H9 (cell line): ENCODE measurements at regions not wholly inside any gene's neighbourhood (a gene's known extent, or its start where the extent isn't known, plus 50 kb on each side); places are given as distances from the start of the nearest gene placed in this dataset.

Source experiments
- DNase-seq: peaks from one replicate; pipeline ENCODE4 v3.0.0-alpha.2; 2017
- H2AFZ ChIP-seq: one replicate; pipeline ENCODE4 v1.6.1; 2013; ENCODE audit warnings: mild to moderate bottlenecking, low read length, control low read depth, moderate library complexity
- H2AK5ac ChIP-seq: 2 replicates; pipeline ENCODE4 v1.6.1; 2013; ENCODE audit warnings: low read length, control low read depth, mixed read lengths; ENCODE audit not compliant: insufficient read length
- H2BK120ac ChIP-seq: one replicate; pipeline ENCODE4 v1.6.1; 2013; ENCODE audit warnings: low read depth, mild to moderate bottlenecking, low read length, control low read depth, inconsistent platforms; ENCODE audit not compliant: poor library complexity, severe bottlenecking
- H2BK12ac ChIP-seq: 2 replicates; pipeline ENCODE4 v1.6.1; 2013; ENCODE audit warnings: low read length, control low read depth, mixed read lengths, low read depth; ENCODE audit not compliant: insufficient read length
- H2BK15ac ChIP-seq: 2 replicates; pipeline ENCODE4 v1.6.1; 2013; ENCODE audit warnings: low read depth, low read length, control low read depth
- H2BK20ac ChIP-seq: one replicate; pipeline ENCODE4 v1.6.1; 2013; ENCODE audit warnings: low read depth, mild to moderate bottlenecking, low read length, control low read depth, inconsistent platforms; ENCODE audit not compliant: poor library complexity, severe bottlenecking
- H2BK5ac ChIP-seq: 2 replicates; pipeline ENCODE4 v1.6.1; 2013; ENCODE audit warnings: low read length, control low read depth, mixed read lengths; ENCODE audit not compliant: insufficient read length
- H3K14ac ChIP-seq: 2 replicates; pipeline ENCODE4 v1.6.1; 2013; ENCODE audit warnings: low read length, control low read depth; ENCODE audit not compliant: insufficient read depth
- H3K18ac ChIP-seq: 2 replicates; pipeline ENCODE4 v1.6.1; 2013; ENCODE audit warnings: low read depth, mild to moderate bottlenecking, mixed read lengths, low read length, control low read depth; ENCODE audit not compliant: insufficient read length
- H3K23ac ChIP-seq: 2 replicates; pipeline ENCODE4 v1.6.1; 2013; ENCODE audit warnings: low read length, control low read depth, mixed read lengths, low read depth; ENCODE audit not compliant: insufficient read length
- H3K23me2 ChIP-seq: 2 replicates; pipeline ENCODE4 v1.6.1; 2013; ENCODE audit warnings: low read depth, mild to moderate bottlenecking, mixed read lengths, low read length, control low read depth; ENCODE audit not compliant: insufficient read length, poor library complexity, severe bottlenecking
- H3K27ac ChIP-seq: 2 replicates; pipeline ENCODE4 v1.5.1; 2013; ENCODE audit warnings: low read length, control low read depth, mixed read lengths, low read depth; ENCODE audit not compliant: insufficient read length
- H3K27me3 ChIP-seq: 2 replicates; pipeline ENCODE4 v1.6.1; 2013; ENCODE audit warnings: low read length, control low read depth, inconsistent platforms; ENCODE audit not compliant: insufficient read depth
- H3K4ac ChIP-seq: 2 replicates; pipeline ENCODE4 v1.6.1; 2013; ENCODE audit warnings: low read depth, mild to moderate bottlenecking, control low read depth, inconsistent platforms, low read length, moderate library complexity
- H3K4me1 ChIP-seq: 2 replicates; pipeline ENCODE4 v1.6.1; 2013; ENCODE audit warnings: low read length, control low read depth, inconsistent platforms; ENCODE audit not compliant: insufficient read depth
- H3K4me2 ChIP-seq: 2 replicates; pipeline ENCODE4 v1.6.1; 2013; ENCODE audit warnings: low read length, control low read depth, mixed read lengths; ENCODE audit not compliant: insufficient read length, insufficient read depth
- H3K56ac ChIP-seq: 2 replicates; pipeline ENCODE4 v1.6.1; 2013; ENCODE audit warnings: low read depth, mild to moderate bottlenecking, mixed read lengths, low read length, control low read depth; ENCODE audit not compliant: insufficient read length
- H3K79me1 ChIP-seq: 2 replicates; pipeline ENCODE4 v1.6.1; 2013; ENCODE audit warnings: low read depth, mild to moderate bottlenecking, moderate library complexity, low read length, control low read depth, inconsistent platforms; ENCODE audit not compliant: insufficient read depth, poor library complexity, severe bottlenecking
- H3K79me2 ChIP-seq: 2 replicates; pipeline ENCODE4 v1.6.1; 2013; ENCODE audit warnings: low read length, control low read depth, inconsistent platforms; ENCODE audit not compliant: insufficient read depth
- H3K9ac ChIP-seq: 2 replicates; pipeline ENCODE4 v1.6.1; 2013; ENCODE audit warnings: low read length, control low read depth, mixed read lengths; ENCODE audit not compliant: insufficient read length; ENCODE audit errors: extremely low read depth
- H3K9me3 ChIP-seq: one replicate; pipeline ENCODE4 v1.6.1; 2013; ENCODE audit warnings: low read depth, low read length, inconsistent platforms; ENCODE audit not compliant: control insufficient read depth
- H3T11ph ChIP-seq: one replicate; pipeline ENCODE4 v1.6.1; 2013; ENCODE audit warnings: mild to moderate bottlenecking, low read length, control low read depth, inconsistent platforms
- H4K20me1 ChIP-seq: one replicate; pipeline ENCODE4 v1.6.1; 2013; ENCODE audit not compliant: control insufficient read depth, insufficient read length, insufficient read depth
- H4K5ac ChIP-seq: 2 replicates; pipeline ENCODE4 v1.6.1; 2013; ENCODE audit warnings: low read depth, mild to moderate bottlenecking, mixed read lengths, low read length, control low read depth; ENCODE audit not compliant: insufficient read length
- H4K8ac ChIP-seq: replicated peaks from 2 replicates; pipeline ENCODE4 v1.6.1; 2013; ENCODE audit warnings: low read length, control low read depth, mixed read lengths, low read depth; ENCODE audit not compliant: insufficient read length
- H4K91ac ChIP-seq: 2 replicates; pipeline ENCODE4 v1.6.1; 2013; ENCODE audit warnings: low read depth, mild to moderate bottlenecking, moderate library complexity, mixed read lengths, low read length, control low read depth; ENCODE audit not compliant: insufficient read length
- H3K27ac Mint-ChIP-seq, 3 experiments: 2 replicates in 2 of 3; 3 replicates in 1 of 3; pipeline ENCODE4 v1.8.0; 2020 to 2021; ENCODE audit warnings: mixed read lengths in 3 of 3, mild to moderate bottlenecking in 1 of 3, moderate library complexity in 1 of 3
- H3K27me3 Mint-ChIP-seq: 2 replicates; pipeline ENCODE4 v1.8.0; 2021; ENCODE audit warnings: low read depth, mild to moderate bottlenecking, moderate library complexity, mixed read lengths
- H3K36me3 Mint-ChIP-seq, 3 experiments: 2 replicates in 2 of 3; 3 replicates in 1 of 3; pipeline ENCODE4 v1.8.0; 2020 to 2021; ENCODE audit warnings: low read depth in 3 of 3, mixed read lengths in 3 of 3; ENCODE audit not compliant: insufficient read depth in 1 of 3
- H3K4me1 Mint-ChIP-seq, 2 experiments: 2 replicates each; pipeline ENCODE4 v1.8.0; 2020; ENCODE audit warnings: mixed read lengths in 2 of 2
- H3K4me3 Mint-ChIP-seq, 2 experiments: 2 replicates in 1 of 2; 3 replicates in 1 of 2; pipeline ENCODE4 v1.8.0; 2020 to 2021; ENCODE audit warnings: mild to moderate bottlenecking in 2 of 2, mixed read lengths in 2 of 2, moderate library complexity in 1 of 2
- H3K9me3 Mint-ChIP-seq, 2 experiments: 2 replicates in 1 of 2; 3 replicates in 1 of 2; pipeline ENCODE4 v1.8.0; 2020; ENCODE audit warnings: mild to moderate bottlenecking in 2 of 2, mixed read lengths in 2 of 2, moderate library complexity in 1 of 2
- CTCF ChIP-seq: fragments of 200-600 bp; sonication (generic); conservative IDR thresholded peaks from 3 replicates; pipeline ENCODE4 v1.8.0; 2021; ENCODE audit warnings: antibody characterized with exemption, mild to moderate bottlenecking
- WGBS: extraction: QIAGEN DNeasy Blood & Tissue Kit; methylation state at CpG from one replicate; pipeline ENCODE4 v1.1.7; 2013; ENCODE audit warnings: missing lambda C conversion rate, low lambda C conversion rate, mixed read lengths; ENCODE audit not compliant: insufficient read length; ENCODE audit errors: extremely low coverage; 5-methylcytosine and 5-hydroxymethylcytosine counted together

GRCh38 chr10:78985973-78986818 is 82.6 kb upstream of the ZMIZ1 start:
- DNase-seq: no peak
- Histone ChIP-seq H4K20me1 (no peaks in the 10 kb centered on the region), H3K4ac (no peak overlapping the region), H3T11ph (no peak overlapping the region), H2BK120ac (no peak overlapping the region), H3K14ac (no peak overlapping the region), H3K23ac (no peak overlapping the region), H3K27me3 (no peaks in the 10 kb centered on the region), H2AFZ (no peak overlapping the region), H3K79me1 (no peaks in the 10 kb centered on the region), H3K23me2 (no peaks in the 10 kb centered on the region), H3K79me2 (no peaks in the 10 kb centered on the region), H3K4me2 (no peak overlapping the region), H2BK5ac (no peak overlapping the region), H3K4me1 (peaks cover 12% of the 10 kb centered on the region), H3K18ac (no peak overlapping the region), H3K9ac (no peak overlapping the region), H2BK12ac (no peak overlapping the region), H3K56ac (no peak overlapping the region), H2BK20ac (no peak overlapping the region), H3K27ac (no peak overlapping the region), H4K91ac (no peak overlapping the region), H3K9me3 (no peaks in the 10 kb centered on the region), H2AK5ac (no peak overlapping the region), H4K8ac (no peak overlapping the region), H2BK15ac (no peak overlapping the region), H4K5ac (no peak overlapping the region)
- WGBS: no CpG with 5 or more reads among the region's 8 CpGs
- H3K4me3 Mint-ChIP-seq: no peak overlapping the region
- H3K36me3 Mint-ChIP-seq: no peaks in the 10 kb centered on the region
- no peak for TF ChIP-seq CTCF
- no peak overlapping the region for H3K27ac Mint-ChIP-seq
- H3K9me3 Mint-ChIP-seq: no peaks in the 10 kb centered on the region
- H3K4me1 Mint-ChIP-seq: peaks cover 31 to 36% of the 10 kb centered on the region in 2 experiments
- peaks cover 9% of the 10 kb centered on the region for H3K27me3 Mint-ChIP-seq
